HUES64 (cell line): ENCODE measurements at regions not wholly inside any gene's neighbourhood (a gene's known extent, or its start where the extent isn't known, plus 50 kb on each side); places are given as distances from the start of the nearest gene placed in this dataset.
"Not testable (repeated sequence)": the region's sequence is repeated elsewhere in the genome, so short reads cannot be mapped to it uniquely, and the experiment has no call there.

Experiments
- H3K27ac ChIP-seq: 2 replicates; pipeline ENCODE4 v1.7.0; 2013; ENCODE audit warnings: low read depth, low read length, inconsistent platforms
- H3K27me3 ChIP-seq: 2 replicates; pipeline ENCODE4 v1.6.1; 2013; ENCODE audit warnings: mild to moderate bottlenecking, low read length; ENCODE audit not compliant: insufficient read depth
- H3K36me3 ChIP-seq: 2 replicates; pipeline ENCODE4 v1.6.1; 2013; ENCODE audit warnings: mild to moderate bottlenecking, low read length; ENCODE audit not compliant: insufficient read depth
- H3K4me1 ChIP-seq: 2 replicates; pipeline ENCODE4 v1.6.1; 2013; ENCODE audit warnings: mild to moderate bottlenecking, low read length, moderate library complexity; ENCODE audit not compliant: insufficient read depth
- H3K4me3 ChIP-seq: 2 replicates; pipeline ENCODE4 v1.5.1; 2013; ENCODE audit warnings: mild to moderate bottlenecking, low read length, moderate library complexity
- H3K9ac ChIP-seq: 2 replicates; pipeline ENCODE4 v1.6.1; 2013; ENCODE audit warnings: mild to moderate bottlenecking, low read depth, low read length
- H3K9me3 ChIP-seq: 2 replicates; pipeline ENCODE4 v1.6.1; 2013; ENCODE audit warnings: low read depth, low read length; ENCODE audit not compliant: insufficient read depth
- WGBS: fragments of 150-250, 120-280 bp; methylation state at CpG from one replicate; pipeline ENCODE4 v1.1.7; 2013; ENCODE audit warnings: missing lambda C conversion rate; 5-methylcytosine and 5-hydroxymethylcytosine counted together

DNA sequence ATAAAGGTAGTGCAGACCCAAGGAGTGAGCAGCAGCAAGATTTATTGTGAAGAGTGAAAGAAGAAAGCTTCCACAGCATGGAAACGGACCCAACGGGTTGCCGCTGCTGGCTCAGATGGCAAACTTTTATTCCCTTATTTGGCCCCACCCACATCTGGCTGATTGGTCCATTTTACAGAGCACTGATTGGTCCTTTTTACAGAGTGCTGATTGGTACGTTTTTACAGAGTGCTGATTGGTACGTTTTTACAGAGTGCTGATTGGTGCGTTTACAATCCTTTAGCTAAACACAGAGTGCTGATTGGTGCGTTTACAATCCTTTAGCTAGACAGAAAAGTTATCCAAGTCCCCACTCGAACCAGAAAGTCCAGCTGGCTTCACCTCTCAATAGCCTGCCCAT, 72.9 kb upstream of the RGPD4 start:
- not testable (repeated sequence) for H3K9me3 ChIP-seq, H3K27ac ChIP-seq, H3K27me3 ChIP-seq, H3K9ac ChIP-seq, H3K36me3 ChIP-seq, H3K4me3 ChIP-seq, H3K4me1 ChIP-seq
- 97% methylated on average over 8 of the region's 8 CpGs for WGBS

DNA sequence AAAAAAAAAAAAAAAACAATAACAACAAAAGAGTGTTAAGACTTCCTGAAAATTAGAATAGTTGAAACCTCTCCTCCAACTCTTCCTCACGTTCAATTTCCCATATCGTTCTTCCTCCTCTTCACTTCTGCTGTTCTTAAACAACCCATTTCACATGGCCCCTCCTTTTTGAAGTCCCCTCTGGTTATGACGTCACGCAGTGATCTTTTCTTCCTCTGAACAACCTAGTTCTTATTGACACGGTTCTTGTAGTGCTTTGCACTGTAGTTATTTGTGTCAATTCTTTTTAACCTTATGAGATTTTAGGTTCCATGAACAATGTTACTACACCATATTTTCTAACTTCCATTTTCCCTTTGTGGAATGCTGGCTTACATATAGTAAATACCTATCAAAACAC, 69.5 kb upstream of the RGPD4 start:
- Histone ChIP-seq H3K4me1 (no peaks in the 10 kb centered on the region), H3K27me3 (no peaks in the 10 kb centered on the region), H3K27ac (no peak overlapping the region), H3K9ac (no peak overlapping the region), H3K4me3 (no peak overlapping the region), H3K9me3 (0 out of 2 replicates have a peak, but pooled peaks cover 4% of the 10 kb centered on the region), H3K36me3 (no peaks in the 10 kb centered on the region)
- WGBS: 96% methylated on average over 4 of the region's 5 CpGs

DNA sequence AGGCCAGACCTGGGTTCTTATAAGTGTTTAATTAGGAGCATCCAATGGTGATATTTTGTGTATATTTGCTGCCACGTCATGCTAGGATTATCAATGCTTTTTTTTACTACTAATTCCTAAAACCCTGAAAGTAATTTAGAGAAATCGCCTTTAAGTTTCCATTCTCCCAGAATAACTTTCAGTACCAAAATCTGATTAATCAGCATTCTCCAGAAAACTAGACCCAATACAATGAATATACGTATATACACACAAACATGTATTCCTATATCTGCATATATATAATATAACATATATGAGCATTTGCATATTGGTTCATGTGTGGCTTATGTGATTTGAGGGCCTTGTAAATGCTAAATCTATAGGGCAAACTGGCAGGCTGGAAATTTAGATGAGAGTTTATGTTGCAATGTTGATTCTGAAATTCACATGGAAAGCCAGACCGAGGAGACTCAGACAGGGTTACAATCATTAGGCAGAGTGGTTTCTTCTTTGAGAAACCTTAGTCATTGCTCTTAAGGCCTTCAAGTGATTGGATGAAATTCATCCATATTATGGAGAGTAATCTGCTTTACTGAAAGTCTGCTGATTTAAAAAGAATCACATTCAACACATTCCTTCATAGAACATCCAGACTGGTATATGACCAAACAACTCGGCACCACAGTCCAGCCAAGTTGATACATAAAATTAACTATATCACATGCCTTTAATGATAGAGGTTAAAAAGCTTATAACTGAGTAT, 65.9 kb upstream of the RGPD4 start:
- WGBS: 90% methylated on average over 5 of the region's 5 CpGs

DNA sequence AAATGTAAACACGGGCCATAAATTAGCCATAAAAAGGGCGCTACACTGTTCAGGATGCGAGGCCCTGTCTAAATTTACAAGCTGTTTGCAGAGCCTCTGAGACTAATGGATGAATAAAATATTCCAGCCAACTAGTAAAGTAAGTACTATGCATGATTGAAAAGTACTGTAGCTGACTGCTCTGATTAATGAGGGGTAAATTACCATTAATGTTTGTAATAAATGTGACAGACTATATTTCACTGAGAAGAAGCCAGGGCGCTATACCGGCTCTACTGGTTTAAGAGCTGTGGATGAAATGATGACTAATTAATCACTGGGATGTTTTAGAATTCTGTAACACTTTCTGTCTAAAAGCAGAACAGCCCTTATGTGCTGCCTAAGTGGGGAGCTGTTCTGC, 54.3 kb upstream of the RGPD4 start:
- Histone ChIP-seq H3K9ac (no peak overlapping the region), H3K4me1 (no peaks in the 10 kb centered on the region), H3K36me3 (no peaks in the 10 kb centered on the region), H3K9me3 (no peaks in the 10 kb centered on the region), H3K27me3 (no peaks in the 10 kb centered on the region), H3K27ac (no peak overlapping the region), H3K4me3 (no peak overlapping the region)
- 97% methylated on average over 5 of the region's 5 CpGs for WGBS

More for the DNA sequence above, 65.9 kb upstream of the RGPD4 start:
- no peak overlapping the region for H3K9ac ChIP-seq
- H3K4me3 ChIP-seq: no peak overlapping the region
- no peaks in the 10 kb centered on the region for H3K36me3 ChIP-seq
- no peak overlapping the region for H3K27ac ChIP-seq
- peaks cover 2% of the 10 kb centered on the region; the same call in 1 of the 2 replicates for H3K9me3 ChIP-seq
- no peaks in the 10 kb centered on the region for H3K4me1 ChIP-seq
- no peaks in the 10 kb centered on the region for H3K27me3 ChIP-seq

DNA sequence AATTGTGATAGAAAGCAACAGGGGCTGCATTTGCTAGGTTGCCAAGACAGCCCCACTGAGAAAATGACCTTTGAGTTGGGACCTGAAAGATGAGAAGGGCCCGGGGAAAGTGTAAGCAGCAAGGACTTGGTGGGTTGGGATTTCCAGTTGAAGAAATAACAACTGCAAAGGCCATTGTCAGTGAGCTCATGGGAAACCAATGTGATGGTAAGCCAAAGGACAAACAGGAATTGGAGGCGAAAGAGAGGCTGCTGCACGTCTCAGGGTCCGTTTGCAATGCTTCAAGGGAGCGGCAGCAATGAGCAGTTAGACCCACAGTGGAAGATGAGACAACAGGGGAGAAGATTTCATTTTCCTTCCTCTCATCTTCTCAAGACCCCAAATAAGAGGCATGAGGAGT, 51.5 kb upstream of the RGPD4 start:
- WGBS: 89% methylated on average over 5 of the region's 5 CpGs
- H3K36me3 ChIP-seq: no peaks in the 10 kb centered on the region

DNA sequence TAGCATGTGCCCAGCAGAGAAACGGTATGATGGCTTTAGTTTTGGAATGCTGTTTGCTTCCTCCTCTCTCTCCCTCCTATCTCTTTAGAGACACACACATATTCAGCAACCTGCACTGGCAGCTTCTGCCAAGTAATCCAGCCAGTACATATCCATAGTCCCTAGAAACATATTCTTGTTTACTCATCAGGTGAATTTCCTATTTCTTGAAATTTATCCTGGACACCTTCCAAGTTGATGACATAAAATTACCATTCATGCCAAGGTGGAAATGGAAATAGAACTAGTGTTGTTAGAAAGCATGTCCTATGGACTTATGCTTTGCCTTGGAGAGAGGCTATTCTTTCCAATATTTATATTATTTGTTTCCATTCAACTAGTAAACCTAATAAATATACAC, 50.9 kb upstream of the RGPD4 start:
- 77% methylated on average over 1 of the region's 1 CpG for WGBS
- Histone ChIP-seq H3K4me1 (no peaks in the 10 kb centered on the region), H3K4me3 (no peak overlapping the region), H3K27ac (no peak overlapping the region), H3K27me3 (no peaks in the 10 kb centered on the region), H3K9me3 (no peaks in the 10 kb centered on the region), H3K36me3 (no peaks in the 10 kb centered on the region), H3K9ac (no peak overlapping the region)

More for the DNA sequence above, 51.5 kb upstream of the RGPD4 start:
- Histone ChIP-seq H3K27me3 (no peaks in the 10 kb centered on the region), H3K4me1 (no peaks in the 10 kb centered on the region), H3K27ac (no peak overlapping the region), H3K4me3 (no peak overlapping the region), H3K9ac (no peak overlapping the region), H3K9me3 (no peaks in the 10 kb centered on the region)

DNA sequence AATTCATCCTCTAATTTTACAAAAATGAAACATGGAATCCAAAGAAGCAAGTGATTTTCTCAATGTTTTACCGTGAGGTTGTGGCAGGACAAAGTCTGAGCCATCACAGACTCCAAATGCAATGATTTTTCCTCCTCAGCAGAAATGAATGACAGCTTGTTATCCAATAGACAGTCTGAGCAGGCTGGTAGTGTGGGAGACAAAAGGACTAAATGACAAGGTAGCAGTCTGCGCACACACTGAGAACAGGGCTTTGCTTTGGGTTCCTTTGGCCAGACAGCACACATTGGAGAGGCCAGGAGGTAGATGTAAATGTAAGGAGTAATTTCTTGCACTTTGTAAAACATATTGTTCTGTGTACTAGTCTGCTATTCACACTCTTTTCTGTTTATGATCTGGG, 50.3 kb upstream of the RGPD4 start:
- Histone ChIP-seq H3K9me3 (no peaks in the 10 kb centered on the region), H3K27me3 (no peaks in the 10 kb centered on the region), H3K36me3 (no peaks in the 10 kb centered on the region), H3K9ac (no peak overlapping the region), H3K4me1 (no peaks in the 10 kb centered on the region), H3K27ac (no peak overlapping the region), H3K4me3 (no peak overlapping the region)
- WGBS: 98% methylated on average over 2 of the region's 2 CpGs
